Loucy (cell line): ENCODE measurements at regions not wholly inside any gene's neighbourhood (a gene's known extent, or its start where the extent isn't known, plus 50 kb on each side); places are given as distances from the start of the nearest gene placed in this dataset.

Experiments used
- H2AFZ ChIP-seq: fragments of 200-600 bp; sonication (generic); 2 replicates; pipeline ENCODE4 v1.6.0; 2016; ENCODE audit warnings: antibody characterized with exemption, mild to moderate bottlenecking, low read length, moderate library complexity
- H3F3A ChIP-seq: fragments of 200-600 bp; 2 replicates; pipeline ENCODE4 v1.6.0; 2016; ENCODE audit warnings: antibody characterized with exemption, low read depth, mild to moderate bottlenecking
- H3K27me3 ChIP-seq: fragments of 200-600 bp; sonication (generic); 2 replicates; pipeline ENCODE4 v1.6.1; 2014; ENCODE audit warnings: low read length, mild to moderate bottlenecking; ENCODE audit not compliant: insufficient read depth, poor library complexity, severe bottlenecking
- H3K36me3 ChIP-seq: fragments of 200-600 bp; sonication (generic); 2 replicates; pipeline ENCODE4 v1.6.1; 2016; ENCODE audit warnings: low read length; ENCODE audit not compliant: insufficient read depth
- H3K4me1 ChIP-seq: fragments of 200-600 bp; sonication (generic); 2 replicates; pipeline ENCODE4 v1.5.1; 2014; ENCODE audit warnings: low read length, mild to moderate bottlenecking; ENCODE audit not compliant: insufficient read depth, poor library complexity, severe bottlenecking
- H3K4me2 ChIP-seq: fragments of 200-600 bp; sonication (generic); 2 replicates; pipeline ENCODE4 v1.6.0; 2014; ENCODE audit warnings: antibody characterized with exemption, low read length, low read depth, mild to moderate bottlenecking; ENCODE audit not compliant: poor library complexity, severe bottlenecking
- H3K4me3 ChIP-seq: fragments of 200-600 bp; sonication (generic); 2 replicates; pipeline ENCODE4 v1.5.1; 2014; ENCODE audit warnings: low read length, mild to moderate bottlenecking, mixed read lengths; ENCODE audit not compliant: poor library complexity, severe bottlenecking
- H3K79me2 ChIP-seq: fragments of 200-600 bp; sonication (generic); 2 replicates; pipeline ENCODE4 v1.6.1; 2014; ENCODE audit warnings: low read length; ENCODE audit not compliant: insufficient read depth
- H3K9ac ChIP-seq: fragments of 200-600 bp; sonication (generic); 2 replicates; pipeline ENCODE4 v1.6.0; 2014; ENCODE audit warnings: mild to moderate bottlenecking, low read depth, low read length, moderate library complexity; ENCODE audit not compliant: poor library complexity, severe bottlenecking
- H3K9me2 ChIP-seq: fragments of 200-600 bp; sonication (generic); replicated peaks from 2 replicates; pipeline ENCODE4 v1.6.1; 2016; ENCODE audit warnings: low read depth, low read length, mixed read lengths
- H3K9me3 ChIP-seq: fragments of 200-600 bp; sonication (generic); 2 replicates; pipeline ENCODE4 v1.6.1; 2014; ENCODE audit warnings: mild to moderate bottlenecking, antibody characterized with exemption, low read length, low read depth; ENCODE audit not compliant: insufficient read depth
- H4K20me1 ChIP-seq: fragments of 200-600 bp; sonication (generic); 2 replicates; pipeline ENCODE4 v1.6.0; 2014; ENCODE audit warnings: antibody characterized with exemption, low read length, mild to moderate bottlenecking; ENCODE audit not compliant: insufficient read depth, poor library complexity, severe bottlenecking
- CTCF ChIP-seq: fragments of 200-600 bp; sonication (generic); conservative IDR thresholded peaks from 2 replicates; pipeline ENCODE4 v1.5.1; 2014; ENCODE audit warnings: mild to moderate bottlenecking, antibody characterized with exemption, low read length
- EZH2phosphoT487 ChIP-seq: fragments of 200-600 bp; IDR thresholded peaks from 2 replicates; pipeline ENCODE4 v1.6.1; 2018; ENCODE audit warnings: antibody characterized with exemption, mild to moderate bottlenecking, moderate library complexity, borderline replicate concordance

GRCh38 chr5:111602817-111603445, 90.6 kb upstream of the STARD4 start:
- Histone ChIP-seq H3K79me2 (no peaks in the 10 kb centered on the region), H3K4me3 (no peak overlapping the region), H3K4me2 (no peak overlapping the region), H3K36me3 (no peaks in the 10 kb centered on the region), H2AFZ (no peak overlapping the region), H3K27me3 (no peaks in the 10 kb centered on the region), H3K9me3 (no peaks in the 10 kb centered on the region), H3K9ac (no peak overlapping the region), H3K4me1 (no peaks in the 10 kb centered on the region), H4K20me1 (no peaks in the 10 kb centered on the region), H3F3A (no peaks in the 10 kb centered on the region), H3K9me2 (no peaks in the 10 kb centered on the region)
- TF ChIP-seq CTCF (no peak), EZH2phosphoT487 (no peak)

- H3K4me3 ChIP-seq: no peak overlapping the region
- H4K20me1 ChIP-seq: no peaks in the 10 kb centered on the region
- no peak overlapping the region for H3K9ac ChIP-seq
- H3K79me2 ChIP-seq: no peaks in the 10 kb centered on the region
- H3K27me3 ChIP-seq: no peaks in the 10 kb centered on the region
- H3K4me2 ChIP-seq: no peak overlapping the region
- TF ChIP-seq EZH2phosphoT487 (no peak), CTCF (no peak)
- no peaks in the 10 kb centered on the region for H3K4me1 ChIP-seq
- no peaks in the 10 kb centered on the region for H3K9me3 ChIP-seq
- H2AFZ ChIP-seq: no peak overlapping the region
- H3F3A ChIP-seq: no peaks in the 10 kb centered on the region
- H3K9me2 ChIP-seq: no peaks in the 10 kb centered on the region
- no peaks in the 10 kb centered on the region for H3K36me3 ChIP-seq
These were observed 86.7 kb upstream of the STARD4 start for GRCh38 chr5:111598996-111599395.

GRCh38 chr5:111597491-111597890, 85.2 kb upstream of the STARD4 start:
- H3K9me2 ChIP-seq: no peaks in the 10 kb centered on the region
- no peak overlapping the region for H3K4me3 ChIP-seq
- no peak for TF ChIP-seq CTCF
- no peak for TF ChIP-seq EZH2phosphoT487
- H4K20me1 ChIP-seq: no peaks in the 10 kb centered on the region
- H3K36me3 ChIP-seq: no peaks in the 10 kb centered on the region
- no peaks in the 10 kb centered on the region for H3K27me3 ChIP-seq
- H3K4me1 ChIP-seq: no peaks in the 10 kb centered on the region
- no peaks in the 10 kb centered on the region for H3F3A ChIP-seq
- H3K9me3 ChIP-seq: no peaks in the 10 kb centered on the region
- no peak overlapping the region for H3K4me2 ChIP-seq
- no peaks in the 10 kb centered on the region for H3K79me2 ChIP-seq
- H3K9ac ChIP-seq: no peak overlapping the region
- no peak overlapping the region for H2AFZ ChIP-seq
